IPS-18a (cell line): ENCODE measurements at regions not wholly inside any gene's neighbourhood (a gene's known extent, or its start where the extent isn't known, plus 50 kb on each side); places are given as distances from the start of the nearest gene placed in this dataset.

Experiments
- H3K27ac ChIP-seq: one replicate; pipeline ENCODE4 v1.5.1; 2013; ENCODE audit warnings: low read length
- H3K27me3 ChIP-seq: one replicate; pipeline ENCODE4 v1.6.1; 2013; ENCODE audit warnings: mild to moderate bottlenecking, low read length; ENCODE audit not compliant: control insufficient read depth, insufficient read depth
- H3K36me3 ChIP-seq: one replicate; pipeline ENCODE4 v1.6.1; 2013; ENCODE audit warnings: low read depth, low read length; ENCODE audit not compliant: control insufficient read depth
- H3K4me1 ChIP-seq: one replicate; pipeline ENCODE4 v1.6.1; 2013; ENCODE audit warnings: low read depth, low read length; ENCODE audit not compliant: control insufficient read depth
- H3K4me3 ChIP-seq: one replicate; pipeline ENCODE4 v1.5.1; 2013; ENCODE audit warnings: low read length
- H3K9ac ChIP-seq: one replicate; pipeline ENCODE4 v1.6.1; 2013; ENCODE audit warnings: mild to moderate bottlenecking, low read length, moderate library complexity
- H3K9me3 ChIP-seq: one replicate; pipeline ENCODE4 v1.6.1; 2013; ENCODE audit warnings: low read depth, low read length; ENCODE audit not compliant: control insufficient read depth

DNA sequence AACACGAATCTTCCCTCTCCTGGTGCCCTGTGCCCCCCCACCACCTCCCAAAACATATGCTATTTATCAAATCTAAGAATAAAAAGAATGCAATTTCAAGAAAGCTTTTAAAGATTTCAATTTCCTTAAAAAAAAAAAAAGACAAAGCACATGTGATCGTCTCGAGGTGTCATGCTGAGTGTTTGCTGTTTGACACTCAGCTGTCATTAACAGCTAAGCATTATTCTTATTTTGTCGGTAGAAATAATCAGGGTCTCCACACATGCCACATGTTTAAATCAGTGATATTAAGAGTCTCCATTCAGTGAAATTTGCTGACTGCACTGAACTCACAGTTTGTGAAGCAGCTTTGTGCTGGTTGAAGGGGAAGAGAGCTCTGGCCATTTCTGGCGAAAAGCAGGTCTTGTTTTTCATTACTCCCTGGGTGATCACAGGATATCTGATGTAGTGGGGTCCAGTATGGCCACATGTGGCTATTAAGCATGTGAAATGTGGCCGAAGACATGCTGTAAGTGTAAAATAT, 281.8 kb downstream of the SATB1 start:
- Histone ChIP-seq H3K9ac (no peak overlapping the region), H3K9me3 (no peaks in the 10 kb centered on the region), H3K27me3 (no peaks in the 10 kb centered on the region), H3K36me3 (no peaks in the 10 kb centered on the region), H3K4me1 (no peaks in the 10 kb centered on the region), H3K4me3 (no peak overlapping the region), H3K27ac (no peak overlapping the region)

DNA sequence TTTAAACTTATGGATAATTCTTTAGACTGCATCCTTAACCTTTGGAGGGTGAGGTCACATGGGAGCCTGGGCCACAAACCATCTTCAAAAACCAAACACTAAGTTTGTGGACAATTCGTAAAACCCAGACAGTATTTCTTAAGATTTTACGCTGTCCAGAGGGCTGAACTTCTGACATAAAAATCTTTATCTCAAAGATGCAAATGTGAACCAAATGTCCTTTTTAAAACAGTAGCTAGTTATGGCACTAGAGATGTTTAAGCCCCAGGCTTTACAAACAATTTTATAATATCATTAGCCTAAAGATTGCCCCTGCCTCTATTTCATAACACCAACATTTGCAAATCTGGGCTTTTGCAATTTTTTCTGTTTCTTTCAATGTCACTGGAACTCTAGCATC, 287.2 kb downstream of the SATB1 start:
- Histone ChIP-seq H3K27ac (no peak overlapping the region), H3K36me3 (no peaks in the 10 kb centered on the region), H3K4me3 (no peak overlapping the region), H3K9ac (no peak overlapping the region), H3K27me3 (no peaks in the 10 kb centered on the region), H3K4me1 (no peaks in the 10 kb centered on the region), H3K9me3 (no peaks in the 10 kb centered on the region)

DNA sequence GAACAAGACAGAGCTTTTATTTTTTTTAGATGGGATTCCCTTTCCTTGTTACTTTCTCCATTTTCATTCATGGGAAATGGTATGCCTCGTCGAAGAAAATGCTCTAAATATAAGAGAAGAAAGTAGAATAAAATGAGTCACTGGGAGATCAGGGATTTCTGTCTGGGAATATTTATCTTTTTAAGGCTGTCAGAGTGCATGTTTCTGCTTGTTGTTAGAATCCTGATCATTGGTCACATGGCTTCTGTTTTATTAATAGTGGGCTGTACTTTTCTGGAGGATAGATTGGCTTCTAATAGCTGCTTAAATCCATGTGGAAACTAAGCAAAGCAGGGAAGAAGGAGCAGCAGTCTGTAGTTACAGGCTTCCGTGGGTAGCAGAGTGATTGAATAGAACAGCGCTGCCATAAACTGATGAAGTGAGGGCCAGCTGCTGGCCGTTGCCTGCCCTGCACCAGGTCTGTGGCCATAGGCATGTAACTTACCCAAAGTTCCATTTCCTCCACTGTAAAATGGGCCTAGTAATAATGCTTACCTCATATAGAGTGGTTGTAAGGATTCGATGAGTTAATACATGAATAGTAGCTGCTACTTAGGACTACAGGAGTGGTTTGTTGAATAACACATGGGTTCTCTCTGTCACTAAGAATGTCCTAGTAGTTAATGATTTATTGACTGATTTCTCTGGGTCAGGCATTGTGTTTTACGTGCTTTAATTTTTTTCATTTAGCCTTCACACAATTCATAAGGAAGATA, 289.9 kb downstream of the SATB1 start:
- Histone ChIP-seq H3K27me3 (no peaks in the 10 kb centered on the region), H3K36me3 (no peaks in the 10 kb centered on the region), H3K4me3 (no peak overlapping the region), H3K27ac (no peak overlapping the region), H3K9me3 (no peaks in the 10 kb centered on the region), H3K4me1 (no peaks in the 10 kb centered on the region), H3K9ac (no peak overlapping the region)

DNA sequence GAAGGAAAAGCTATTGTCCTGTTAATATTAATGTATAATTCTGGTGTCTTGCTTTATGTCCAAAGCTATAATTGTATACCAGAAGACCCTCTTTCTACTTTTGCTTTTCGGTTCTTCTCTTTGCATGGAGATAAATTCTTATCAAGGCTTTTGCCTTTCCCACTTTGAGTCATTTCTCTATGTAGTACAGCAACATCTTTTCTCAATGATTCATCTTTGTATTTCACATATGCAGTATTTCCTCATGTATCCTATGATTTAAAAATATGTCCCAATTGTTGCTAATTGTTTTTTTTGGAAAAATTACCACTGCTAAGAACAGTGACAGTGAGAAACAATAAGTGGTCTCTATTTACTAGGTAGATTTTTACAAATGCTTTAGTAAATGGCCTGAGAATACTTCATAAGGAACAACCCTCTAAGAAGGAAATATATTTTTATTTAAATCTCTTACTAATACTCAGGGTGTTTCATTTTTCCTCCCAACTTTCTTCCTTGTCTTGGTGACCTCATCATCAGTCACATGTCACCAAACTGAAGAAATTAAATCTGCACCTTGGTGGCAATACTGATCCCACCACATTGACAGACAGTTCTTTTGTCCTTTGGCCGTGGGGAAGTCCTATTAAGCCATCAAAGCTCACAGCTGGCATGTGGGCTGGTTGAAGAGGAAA, 290.6 kb downstream of the SATB1 start:
- no peak overlapping the region for H3K4me3 ChIP-seq
- no peaks in the 10 kb centered on the region for H3K4me1 ChIP-seq
- H3K36me3 ChIP-seq = no peaks in the 10 kb centered on the region
- no peak overlapping the region for H3K27ac ChIP-seq
- H3K9me3 ChIP-seq = no peaks in the 10 kb centered on the region
- H3K9ac ChIP-seq = no peak overlapping the region
- H3K27me3 ChIP-seq = no peaks in the 10 kb centered on the region

DNA sequence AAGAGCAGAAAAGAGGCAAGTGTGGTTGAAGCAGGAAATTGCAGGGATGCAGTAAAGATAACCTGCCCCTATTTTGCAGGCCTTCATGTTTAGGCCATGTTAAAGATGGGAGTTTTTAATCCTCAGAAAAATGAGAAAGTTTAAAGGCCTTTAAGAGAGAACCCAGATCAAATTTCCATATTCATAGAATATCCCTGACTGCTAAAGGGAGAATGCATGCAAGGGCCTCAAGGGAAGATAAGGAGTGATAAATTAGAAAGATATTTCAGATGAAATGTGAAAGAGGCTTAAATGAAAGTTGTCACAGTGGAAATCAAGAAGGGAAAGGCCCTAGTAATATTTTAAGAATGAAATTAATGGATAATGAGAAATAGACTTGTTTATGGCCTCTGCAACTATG, 292.1 kb downstream of the SATB1 start:
- H3K9me3 ChIP-seq = no peaks in the 10 kb centered on the region
- H3K4me1 ChIP-seq = no peaks in the 10 kb centered on the region
- H3K36me3 ChIP-seq = no peaks in the 10 kb centered on the region
- no peak overlapping the region for H3K27ac ChIP-seq
- no peak overlapping the region for H3K9ac ChIP-seq
- H3K27me3 ChIP-seq = no peaks in the 10 kb centered on the region
- no peak overlapping the region for H3K4me3 ChIP-seq

DNA sequence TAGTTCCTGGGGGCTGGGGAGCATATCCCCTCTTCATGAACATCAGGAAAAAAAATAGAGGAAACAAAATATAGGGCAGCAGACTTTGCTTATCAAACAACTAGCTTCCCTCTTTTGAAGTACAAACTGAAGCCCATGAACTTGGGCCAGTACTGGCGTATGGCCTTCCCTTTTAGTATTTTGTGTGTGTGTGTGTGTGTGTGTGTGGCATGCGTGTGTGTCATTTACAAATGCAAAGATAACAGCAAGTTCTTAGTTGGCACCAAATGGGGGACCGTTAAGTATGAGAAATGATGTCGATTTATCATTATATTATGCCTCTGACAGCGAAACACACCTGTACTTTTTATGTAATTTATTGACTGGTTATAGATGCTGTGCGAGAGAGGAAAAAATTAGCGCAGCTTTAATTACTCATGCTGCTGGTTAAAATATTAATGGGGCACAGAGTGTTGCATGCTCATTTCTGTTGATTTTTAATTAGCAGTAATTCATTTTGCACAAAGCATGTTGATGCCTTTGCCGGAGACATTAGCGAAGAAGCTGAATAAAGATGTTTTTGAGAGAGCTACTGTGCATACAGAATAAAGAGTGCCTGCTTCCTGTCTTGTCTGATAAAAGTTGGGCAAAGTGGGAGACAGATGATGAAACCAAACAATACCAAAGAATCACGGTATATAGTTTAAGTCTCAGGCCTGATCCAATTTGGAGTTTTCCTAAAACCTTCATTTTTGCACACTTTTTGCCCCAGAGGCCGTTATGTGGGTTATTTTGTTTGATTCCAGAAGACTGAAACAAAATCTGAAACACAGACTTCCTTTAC, 297.1 kb downstream of the SATB1 start:
- H3K9ac ChIP-seq = no peak overlapping the region
- no peaks in the 10 kb centered on the region for H3K27me3 ChIP-seq
- no peaks in the 10 kb centered on the region for H3K4me1 ChIP-seq
- H3K4me3 ChIP-seq = no peak overlapping the region
- H3K36me3 ChIP-seq = no peaks in the 10 kb centered on the region
- no peak overlapping the region for H3K27ac ChIP-seq
- H3K9me3 ChIP-seq = no peaks in the 10 kb centered on the region

DNA sequence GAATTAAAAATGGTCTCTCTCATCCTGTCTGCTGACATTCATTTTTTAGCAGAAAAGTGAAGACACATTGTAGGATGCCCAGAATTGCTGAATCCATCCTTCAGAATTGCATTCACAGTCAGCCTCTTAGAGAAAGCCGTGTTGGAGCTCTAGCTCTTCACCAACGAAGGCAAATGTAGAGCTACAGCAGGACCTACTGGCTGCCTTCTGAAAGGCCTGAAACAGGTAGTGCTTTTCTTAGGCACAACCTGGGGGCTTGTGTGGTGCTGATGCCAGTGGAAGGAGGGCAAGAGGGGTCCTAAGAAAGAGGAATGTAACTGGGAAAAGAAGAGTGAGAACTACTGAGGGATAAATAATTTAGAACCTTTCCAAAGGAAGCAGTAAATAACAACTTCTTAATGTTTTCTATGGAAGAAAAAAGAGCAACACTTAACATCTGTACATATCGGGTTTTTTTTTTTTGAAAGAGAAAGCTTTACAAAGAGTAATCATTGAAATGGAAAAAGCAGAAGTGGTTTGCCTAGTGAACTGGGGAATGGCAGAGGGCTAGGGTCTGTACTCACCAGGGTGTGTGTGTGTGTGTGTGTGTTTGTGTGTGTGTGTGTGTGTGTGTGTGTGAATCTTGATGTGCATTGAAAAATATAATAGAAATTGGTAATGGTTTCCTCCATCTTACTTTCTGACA, 297.8 kb downstream of the SATB1 start:
- Histone ChIP-seq H3K4me1 (no peaks in the 10 kb centered on the region), H3K9me3 (no peaks in the 10 kb centered on the region), H3K36me3 (no peaks in the 10 kb centered on the region), H3K4me3 (no peak overlapping the region), H3K27me3 (no peaks in the 10 kb centered on the region), H3K9ac (no peak overlapping the region), H3K27ac (no peak overlapping the region)

DNA sequence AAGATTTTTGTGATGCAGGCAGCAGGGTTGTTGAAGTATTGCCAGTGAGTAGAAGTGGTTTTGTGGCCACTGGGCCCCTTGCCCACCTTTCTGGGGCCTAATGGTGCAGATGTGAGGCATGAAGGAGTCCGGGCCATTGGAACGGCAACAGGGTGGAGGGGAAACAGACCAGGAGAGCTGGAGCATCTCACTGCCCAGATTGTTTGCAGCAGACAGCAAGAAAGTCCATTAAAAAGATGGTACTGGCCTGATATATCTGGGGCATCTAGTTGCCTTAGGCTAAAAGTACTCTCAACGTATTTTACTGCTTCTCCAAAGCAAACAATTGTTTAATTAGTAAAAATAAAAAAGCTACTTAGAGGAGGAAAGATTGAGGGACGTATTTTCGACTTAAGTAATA, 298.4 kb downstream of the SATB1 start:
- H3K9me3 ChIP-seq = no peaks in the 10 kb centered on the region
- H3K9ac ChIP-seq = no peak overlapping the region
- no peak overlapping the region for H3K27ac ChIP-seq
- no peaks in the 10 kb centered on the region for H3K36me3 ChIP-seq
- no peak overlapping the region for H3K4me3 ChIP-seq
- H3K27me3 ChIP-seq = no peaks in the 10 kb centered on the region
- H3K4me1 ChIP-seq = no peaks in the 10 kb centered on the region

DNA sequence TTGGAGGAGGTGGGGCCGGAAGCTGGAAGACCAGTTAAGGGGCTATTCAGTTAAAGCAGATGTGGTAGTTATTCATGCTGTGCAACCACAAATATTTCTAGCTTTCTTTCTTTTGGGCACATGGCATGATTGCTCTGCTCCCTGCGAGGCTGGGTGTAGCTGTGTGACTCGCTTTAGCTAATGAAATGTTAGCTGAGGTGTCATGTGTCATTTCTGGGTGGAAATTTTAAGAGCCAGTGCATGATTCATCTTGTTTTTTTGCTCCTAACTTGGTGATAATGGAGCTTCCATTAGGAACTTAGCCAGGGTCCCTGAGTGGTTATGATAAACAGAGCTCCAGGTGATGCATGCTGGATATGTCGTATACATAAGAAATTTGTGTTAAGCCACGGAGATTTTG, 300.6 kb downstream of the SATB1 start:
- no peaks in the 10 kb centered on the region for H3K9me3 ChIP-seq
- H3K36me3 ChIP-seq = no peaks in the 10 kb centered on the region
- no peaks in the 10 kb centered on the region for H3K27me3 ChIP-seq
- H3K4me1 ChIP-seq = no peaks in the 10 kb centered on the region
- no peak overlapping the region for H3K27ac ChIP-seq
- no peak overlapping the region for H3K4me3 ChIP-seq
- no peak overlapping the region for H3K9ac ChIP-seq

DNA sequence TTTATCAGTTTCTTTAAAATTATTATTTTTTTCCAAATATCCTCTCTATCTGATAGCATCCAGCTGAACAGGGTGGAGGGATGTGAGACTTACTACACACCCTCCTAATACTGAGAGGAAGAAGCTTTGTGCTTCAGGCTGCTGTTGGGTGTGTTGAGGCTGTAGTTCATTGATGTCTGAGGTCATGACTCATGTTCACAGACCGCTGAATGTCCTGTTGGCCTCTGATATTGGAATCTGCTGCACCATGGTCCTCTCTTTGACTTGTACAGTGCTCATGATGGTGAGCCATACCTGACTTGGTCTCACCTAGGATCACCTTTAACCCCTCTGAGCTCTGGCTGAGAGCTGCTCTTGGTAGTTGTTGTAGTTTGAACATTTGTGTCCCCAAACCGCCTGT, 302.9 kb downstream of the SATB1 start:
- H3K9ac ChIP-seq = no peak overlapping the region
- no peaks in the 10 kb centered on the region for H3K9me3 ChIP-seq
- H3K27me3 ChIP-seq = no peaks in the 10 kb centered on the region
- no peak overlapping the region for H3K27ac ChIP-seq
- no peaks in the 10 kb centered on the region for H3K4me1 ChIP-seq
- H3K36me3 ChIP-seq = no peaks in the 10 kb centered on the region
- no peak overlapping the region for H3K4me3 ChIP-seq

DNA sequence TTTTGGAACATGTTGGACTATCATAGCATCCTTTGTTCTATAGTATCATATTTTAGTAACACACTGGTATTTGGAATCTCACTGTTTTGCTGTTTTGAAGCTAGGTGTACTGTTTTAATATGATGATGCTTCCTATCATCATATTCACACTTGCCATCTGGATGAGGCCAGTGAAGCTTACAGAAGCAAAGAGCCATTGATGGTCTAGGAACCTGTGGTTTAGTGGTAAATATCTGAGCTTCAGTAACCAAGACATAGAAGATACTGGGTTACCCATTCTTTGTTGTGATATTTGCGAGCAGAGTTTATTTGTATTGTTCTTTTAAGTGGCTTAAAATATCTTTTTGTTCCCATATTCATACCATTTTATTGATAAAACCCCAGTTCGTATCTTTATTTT, 304.1 kb downstream of the SATB1 start:
- no peaks in the 10 kb centered on the region for H3K27me3 ChIP-seq
- no peak overlapping the region for H3K9ac ChIP-seq
- no peaks in the 10 kb centered on the region for H3K9me3 ChIP-seq
- H3K4me3 ChIP-seq = no peak overlapping the region
- H3K36me3 ChIP-seq = no peaks in the 10 kb centered on the region
- no peaks in the 10 kb centered on the region for H3K4me1 ChIP-seq
- no peak overlapping the region for H3K27ac ChIP-seq
